GM12878 (cell line): ENCODE measurements at regions not wholly inside any gene's neighbourhood (a gene's known extent, or its start where the extent isn't known, plus 50 kb on each side); places are given as distances from the start of the nearest gene placed in this dataset.

Experiments
- CTCF ChIP-seq, 3 experiments: IDR thresholded peaks in 2 of 3; conservative IDR thresholded peaks in 1 of 3; 2 replicates each; pipeline ENCODE4 v1.5.1; 2011; ENCODE audit warnings: low read depth in 3 of 3, low read length in 3 of 3, mild to moderate bottlenecking in 3 of 3, control low read depth in 2 of 3, moderate library complexity in 2 of 3, inconsistent platforms in 1 of 3, mixed read lengths in 1 of 3; ENCODE audit not compliant: control insufficient read depth in 2 of 3, insufficient read depth in 1 of 3; ENCODE audit errors: extremely low read depth in 1 of 3
- EZH2 ChIP-seq: IDR thresholded peaks from 2 replicates; pipeline ENCODE4 v1.6.1; 2012; ENCODE audit warnings: low read depth, mild to moderate bottlenecking, control low read depth, inconsistent platforms, low read length, borderline replicate concordance; ENCODE audit not compliant: control insufficient read depth
- GABPA ChIP-seq: IDR thresholded peaks from 2 replicates; pipeline ENCODE4 v1.6.1; 2014; ENCODE audit warnings: antibody characterized with exemption, low read depth, mild to moderate bottlenecking, inconsistent platforms
- HDAC6 ChIP-seq: fragments of 200-600 bp; sonication (generic); IDR thresholded peaks from one replicate; pipeline ENCODE4 v1.8.0; 2017; ENCODE audit warnings: antibody characterized with exemption; ENCODE audit not compliant: unreplicated experiment
- SMAD1 ChIP-seq: fragments of 450-650 bp; IDR thresholded peaks from 2 replicates; pipeline ENCODE4 v1.6.1; 2018; ENCODE audit warnings: mild to moderate bottlenecking, low read depth; ENCODE audit not compliant: partially characterized antibody
- SUPT20H ChIP-seq: IDR thresholded peaks from 2 replicates; pipeline ENCODE4 v1.6.1; 2011; ENCODE audit warnings: low read depth, mild to moderate bottlenecking, low read length, moderate library complexity, borderline replicate concordance; ENCODE audit not compliant: control insufficient read depth
- WRNIP1 ChIP-seq: IDR thresholded peaks from 2 replicates; pipeline ENCODE4 v1.6.1; 2011; ENCODE audit warnings: low read depth, low read length, improper control_type of control experiment, borderline replicate concordance
- TF ChIP-seq, protein P1 (sequence below): fragments of 450-650 bp; IDR thresholded peaks from 2 replicates; pipeline ENCODE4 v1.6.1; 2018; ENCODE audit warnings: mild to moderate bottlenecking, low read depth, moderate library complexity; ENCODE audit not compliant: partially characterized antibody
- TF ChIP-seq, protein P2 (sequence below): IDR thresholded peaks from 2 replicates; pipeline ENCODE4 v1.6.1; 2012; ENCODE audit warnings: low read depth, low read length, improper control_type of control experiment

DNA sequence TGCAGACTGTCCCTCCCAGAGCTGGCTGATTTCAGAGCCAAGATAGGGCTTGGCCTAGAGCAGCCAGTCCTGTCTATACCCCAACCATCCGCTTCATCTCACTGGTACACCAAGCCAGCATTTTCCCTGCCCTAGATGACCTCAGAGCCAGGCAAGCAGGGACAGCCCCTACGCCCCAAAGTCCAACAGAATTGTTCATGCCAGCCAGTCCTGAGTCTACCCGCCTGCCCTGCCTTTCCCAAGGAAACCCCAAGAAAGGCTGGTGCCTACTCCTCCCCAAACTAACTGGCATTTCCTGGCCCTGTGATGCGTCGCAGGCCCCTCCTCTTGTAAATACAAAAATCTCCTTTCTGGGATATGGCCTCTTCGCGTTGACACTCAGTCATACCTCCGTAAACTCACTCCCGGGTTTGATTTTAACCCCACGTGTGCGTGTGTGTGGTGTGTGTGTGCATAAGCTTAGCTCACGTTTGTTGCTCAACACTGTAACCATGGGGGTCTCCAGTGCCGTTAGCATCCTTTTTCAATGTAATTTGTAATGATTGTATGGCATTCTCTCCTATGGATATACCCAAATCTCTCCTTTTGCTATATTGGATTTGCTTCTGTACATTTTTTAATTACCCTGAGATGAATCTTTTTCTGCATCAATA lies 75.3 kb downstream of the SIK1 start:
- TF ChIP-seq CTCF (IDR thresholded peaks at IDR 0.05 in 2 of 3, conservative IDR thresholded peaks at IDR 0.05 in 1 of 3; ENCODE audit: control insufficient read depth in 2 of 3, extremely low read depth in 1 of 3, insufficient read depth in 1 of 3, low read depth in 3 of 3, low read length in 3 of 3) (no peak), SMAD1 (no peak), GABPA (no peak), HDAC6 (no peak), SUPT20H (no peak), WRNIP1 (no peak), EZH2 (no peak)
- TF ChIP-seq, protein P1, sequence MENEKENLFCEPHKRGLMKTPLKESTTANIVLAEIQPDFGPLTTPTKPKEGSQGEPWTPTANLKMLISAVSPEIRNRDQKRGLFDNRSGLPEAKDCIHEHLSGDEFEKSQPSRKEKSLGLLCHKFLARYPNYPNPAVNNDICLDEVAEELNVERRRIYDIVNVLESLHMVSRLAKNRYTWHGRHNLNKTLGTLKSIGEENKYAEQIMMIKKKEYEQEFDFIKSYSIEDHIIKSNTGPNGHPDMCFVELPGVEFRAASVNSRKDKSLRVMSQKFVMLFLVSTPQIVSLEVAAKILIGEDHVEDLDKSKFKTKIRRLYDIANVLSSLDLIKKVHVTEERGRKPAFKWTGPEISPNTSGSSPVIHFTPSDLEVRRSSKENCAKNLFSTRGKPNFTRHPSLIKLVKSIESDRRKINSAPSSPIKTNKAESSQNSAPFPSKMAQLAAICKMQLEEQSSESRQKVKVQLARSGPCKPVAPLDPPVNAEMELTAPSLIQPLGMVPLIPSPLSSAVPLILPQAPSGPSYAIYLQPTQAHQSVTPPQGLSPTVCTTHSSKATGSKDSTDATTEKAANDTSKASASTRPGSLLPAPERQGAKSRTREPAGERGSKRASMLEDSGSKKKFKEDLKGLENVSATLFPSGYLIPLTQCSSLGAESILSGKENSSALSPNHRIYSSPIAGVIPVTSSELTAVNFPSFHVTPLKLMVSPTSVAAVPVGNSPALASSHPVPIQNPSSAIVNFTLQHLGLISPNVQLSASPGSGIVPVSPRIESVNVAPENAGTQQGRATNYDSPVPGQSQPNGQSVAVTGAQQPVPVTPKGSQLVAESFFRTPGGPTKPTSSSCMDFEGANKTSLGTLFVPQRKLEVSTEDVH: no peak
- TF ChIP-seq, protein P2, sequence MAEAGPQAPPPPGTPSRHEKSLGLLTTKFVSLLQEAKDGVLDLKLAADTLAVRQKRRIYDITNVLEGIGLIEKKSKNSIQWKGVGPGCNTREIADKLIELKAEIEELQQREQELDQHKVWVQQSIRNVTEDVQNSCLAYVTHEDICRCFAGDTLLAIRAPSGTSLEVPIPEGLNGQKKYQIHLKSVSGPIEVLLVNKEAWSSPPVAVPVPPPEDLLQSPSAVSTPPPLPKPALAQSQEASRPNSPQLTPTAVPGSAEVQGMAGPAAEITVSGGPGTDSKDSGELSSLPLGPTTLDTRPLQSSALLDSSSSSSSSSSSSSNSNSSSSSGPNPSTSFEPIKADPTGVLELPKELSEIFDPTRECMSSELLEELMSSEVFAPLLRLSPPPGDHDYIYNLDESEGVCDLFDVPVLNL: no peak
